Right renal cortex interstitium (tissue), 3 donors: ENCODE measurements at regions not wholly inside any gene's neighbourhood (a gene's known extent, or its start where the extent isn't known, plus 50 kb on each side); places are given as distances from the start of the nearest gene placed in this dataset.
"Not testable (repeated sequence)": the region's sequence is repeated elsewhere in the genome, so short reads cannot be mapped to it uniquely, and the experiment has no call there.

Source experiments
- DNase-seq, 3 donors: peaks; one replicate each; pipeline ENCODE4 v3.0.0-alpha.2; 2013; ENCODE audit warnings: low read depth in 3 of 3, low spot score in 2 of 3

DNA sequence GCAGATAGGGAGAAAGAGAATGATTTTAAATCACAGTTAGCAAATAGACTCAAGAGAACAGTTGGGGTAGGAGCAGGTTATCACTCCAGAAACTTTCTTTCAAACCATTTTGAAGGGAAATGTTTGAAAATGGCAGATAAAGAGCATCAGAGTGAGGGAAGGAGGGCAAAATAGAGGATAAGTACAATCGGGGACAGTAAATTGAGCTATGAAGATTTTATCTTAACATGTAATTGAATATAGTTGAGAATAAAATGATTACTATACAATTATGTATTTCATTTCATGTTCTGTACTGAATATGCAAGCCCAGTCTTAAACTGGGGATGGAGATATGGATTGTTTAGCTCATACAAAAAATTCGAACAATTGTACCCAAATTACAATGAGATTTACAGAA lies 54.0 kb downstream of the MAP10 start:
- no peak for DNase-seq

DNA sequence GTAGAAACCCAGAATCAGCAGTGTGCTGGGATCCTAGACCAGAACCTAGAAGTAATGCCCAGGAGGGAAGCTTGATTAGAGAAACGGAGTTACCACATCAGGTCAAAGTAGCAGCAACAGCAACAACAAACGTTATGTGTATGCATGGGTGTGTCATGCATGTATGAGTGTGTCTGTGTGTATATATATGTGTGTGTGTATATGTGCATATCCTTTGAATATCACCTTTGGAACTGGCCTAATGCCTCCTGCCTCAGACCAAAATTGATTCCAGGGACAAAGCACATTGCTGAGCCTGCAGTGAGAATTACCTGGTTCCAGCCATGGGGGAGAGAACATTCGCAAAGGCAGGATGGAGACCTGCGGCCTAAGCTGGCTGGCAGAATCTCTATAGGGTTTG lies 55.9 kb downstream of the MAP10 start:
- no peak for DNase-seq

DNA sequence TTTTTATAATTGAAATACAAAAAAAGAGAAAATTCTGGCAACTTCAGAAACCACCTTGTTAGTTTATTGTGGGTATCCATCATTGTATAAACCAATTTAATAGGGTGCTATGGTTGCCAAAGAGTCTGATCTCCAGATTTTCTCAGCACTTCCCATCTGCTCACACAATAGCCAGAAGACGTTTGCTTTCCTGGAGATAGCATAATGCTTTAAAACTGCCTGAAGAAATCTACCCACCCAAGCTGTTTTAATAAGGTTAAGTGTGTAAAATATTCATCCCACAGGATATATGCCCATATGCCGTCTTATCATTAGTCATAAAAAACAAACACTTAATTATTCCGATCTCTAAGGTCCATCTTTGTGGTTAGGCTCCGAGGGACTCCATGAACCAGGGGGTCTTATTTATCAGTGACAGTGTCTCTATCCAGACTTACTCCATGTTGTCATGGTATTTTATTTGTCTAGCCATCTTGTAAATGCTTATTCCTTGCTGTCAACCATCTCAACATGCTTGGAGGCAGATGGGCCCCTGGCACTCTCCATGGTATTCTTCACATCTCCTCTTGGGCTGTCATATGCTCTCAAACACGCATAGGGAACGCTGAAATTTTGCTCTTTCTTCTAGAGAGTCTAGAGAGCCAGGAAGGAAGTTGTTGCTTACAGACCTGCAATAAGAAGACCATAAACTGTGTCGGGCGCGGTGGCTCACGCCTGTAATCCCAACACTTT lies 58.5 kb downstream of the MAP10 start:
- no peak for DNase-seq

DNA sequence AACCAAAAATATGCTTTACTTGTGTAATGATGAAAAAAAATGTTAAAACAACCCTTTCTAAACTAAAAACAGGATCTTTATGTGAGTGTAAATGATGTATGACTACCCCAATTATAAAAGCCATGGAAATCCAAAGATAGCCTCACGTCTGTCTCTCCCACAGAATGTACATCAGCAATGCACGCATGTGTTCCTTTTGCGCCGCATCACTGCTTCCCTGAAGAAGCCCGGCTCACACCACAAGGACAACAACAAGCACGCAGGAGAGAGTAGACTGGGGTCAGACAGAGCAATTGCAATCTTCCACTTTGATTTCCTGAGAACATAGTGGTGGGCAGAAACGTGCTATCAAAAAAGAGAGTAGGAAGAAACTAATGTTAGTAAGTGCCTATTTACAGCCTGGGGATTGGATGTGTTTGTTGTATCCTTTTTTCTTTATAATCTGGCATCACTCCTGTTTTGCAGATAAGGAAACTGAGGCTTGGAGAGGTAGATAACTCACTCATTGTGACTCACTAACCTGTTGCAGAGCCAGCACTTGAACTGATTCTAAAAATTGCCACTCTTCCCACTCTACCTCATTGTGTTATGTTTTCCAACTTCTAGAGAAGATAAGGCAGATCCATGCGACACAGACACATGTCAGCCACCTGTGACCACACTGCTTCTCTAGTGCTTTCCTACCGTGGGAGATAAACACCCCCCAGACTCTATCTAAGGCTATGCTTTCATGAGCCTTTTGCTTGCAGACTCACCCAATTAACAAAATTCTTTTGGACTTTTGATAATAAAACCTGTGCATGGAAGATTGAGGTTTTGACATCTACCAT lies 60.1 kb downstream of the MAP10 start:
- no peak for DNase-seq

DNA sequence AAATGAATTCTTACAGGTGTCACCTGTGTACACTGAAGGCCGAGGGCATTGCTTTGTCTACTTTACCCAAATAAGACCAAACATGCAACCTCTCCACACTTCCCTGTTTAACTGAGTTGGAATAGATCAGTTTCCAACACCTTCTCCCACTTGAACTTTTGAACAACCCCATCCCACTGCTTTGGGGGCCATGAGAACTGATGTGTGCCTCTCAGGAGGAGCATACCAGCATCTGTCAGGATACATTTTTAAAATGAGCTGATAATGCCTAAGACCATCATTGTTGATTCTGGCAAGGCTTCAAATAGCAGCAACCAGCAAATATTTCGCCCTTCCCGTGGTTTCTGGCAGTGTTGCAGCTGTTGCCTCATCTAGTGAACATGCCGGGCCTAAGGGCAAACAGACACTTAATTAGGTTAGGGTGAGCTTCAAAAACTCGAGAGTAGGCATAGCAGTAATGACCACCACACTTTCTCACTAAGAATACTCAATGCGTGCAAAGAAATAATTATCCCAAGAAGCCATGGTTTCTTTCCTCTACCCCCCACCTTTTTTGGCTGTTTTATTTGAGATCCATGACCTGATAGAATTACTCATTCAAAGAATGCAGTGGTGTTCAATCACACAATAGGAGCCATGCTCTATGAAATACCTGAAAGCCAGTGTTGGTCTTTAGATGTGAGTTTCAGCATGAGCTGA lies 63.7 kb downstream of the MAP10 start:
- no peak for DNase-seq

DNA sequence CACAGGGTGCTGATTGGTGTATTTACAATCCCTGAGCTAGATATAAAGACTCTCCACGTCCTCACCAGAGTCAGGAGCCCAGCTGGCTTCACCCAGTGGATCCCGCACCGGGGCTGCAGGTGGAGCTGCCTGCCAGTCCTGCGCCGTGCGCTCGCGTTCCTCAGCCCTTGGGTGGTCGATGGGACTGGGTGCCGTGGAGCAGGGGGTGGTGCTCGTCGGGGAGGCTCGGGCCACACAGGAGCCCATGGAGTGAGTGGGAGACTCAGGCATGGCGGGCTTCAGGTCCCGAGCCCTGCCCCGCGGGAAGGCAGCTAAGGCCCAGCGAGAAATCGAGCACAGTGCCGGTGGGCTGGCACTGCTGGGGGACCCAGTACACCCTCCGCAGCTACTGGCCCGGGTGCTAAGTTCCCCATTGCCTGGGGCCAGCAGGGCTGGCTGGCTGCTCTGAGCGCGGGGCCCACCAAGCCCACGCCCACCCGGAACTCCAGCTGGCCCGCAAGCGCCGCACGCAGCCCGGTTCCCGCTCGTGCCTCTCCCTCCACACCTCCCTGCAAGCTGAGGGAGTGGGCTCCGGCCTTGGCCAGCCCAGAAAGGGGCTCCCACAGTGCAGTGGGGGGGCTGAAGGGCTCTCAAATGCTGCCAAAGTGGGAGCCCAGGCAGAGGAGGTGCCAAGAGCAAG lies 66.2 kb downstream of the MAP10 start:
- not testable (repeated sequence) for DNase-seq

DNA sequence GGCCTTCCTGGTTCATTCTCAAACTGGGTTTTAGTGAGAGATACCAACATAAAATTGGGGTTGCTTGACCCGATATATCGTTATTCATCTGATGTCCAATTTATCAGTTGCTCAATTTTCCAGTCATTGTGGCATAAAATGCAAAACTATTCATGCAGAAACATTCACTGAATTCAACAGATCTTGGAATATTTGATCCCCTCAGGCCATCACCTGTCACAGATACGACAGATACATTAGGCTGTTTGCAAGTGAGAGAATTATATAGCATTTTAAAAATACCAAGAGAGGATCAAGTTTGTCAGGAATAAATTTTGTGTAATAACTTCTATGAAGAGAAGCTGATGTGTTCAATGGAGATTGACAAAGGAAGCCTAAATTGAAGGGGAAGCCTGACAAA lies 67.1 kb downstream of the MAP10 start:
- DNase-seq, result no peak

DNA sequence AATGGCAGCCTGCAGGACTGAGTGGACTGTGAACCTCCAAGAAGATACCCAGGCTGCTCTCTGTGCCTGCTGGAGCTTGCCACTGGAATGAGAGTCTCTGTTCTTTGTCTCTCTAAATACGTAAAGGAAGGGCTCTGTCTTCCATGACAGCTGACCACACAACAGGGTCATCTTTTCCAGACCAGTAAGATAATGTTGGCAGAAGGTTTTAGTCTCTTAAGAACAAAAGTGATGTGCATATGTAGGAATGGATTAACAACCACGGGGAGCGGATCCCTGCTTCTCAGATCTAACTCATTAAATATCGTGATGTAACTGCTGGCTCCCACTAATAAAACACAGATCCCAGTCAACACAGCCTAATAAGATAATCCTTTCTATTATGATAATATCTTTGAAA lies 67.5 kb downstream of the MAP10 start:
- DNase-seq, result no peak

DNA sequence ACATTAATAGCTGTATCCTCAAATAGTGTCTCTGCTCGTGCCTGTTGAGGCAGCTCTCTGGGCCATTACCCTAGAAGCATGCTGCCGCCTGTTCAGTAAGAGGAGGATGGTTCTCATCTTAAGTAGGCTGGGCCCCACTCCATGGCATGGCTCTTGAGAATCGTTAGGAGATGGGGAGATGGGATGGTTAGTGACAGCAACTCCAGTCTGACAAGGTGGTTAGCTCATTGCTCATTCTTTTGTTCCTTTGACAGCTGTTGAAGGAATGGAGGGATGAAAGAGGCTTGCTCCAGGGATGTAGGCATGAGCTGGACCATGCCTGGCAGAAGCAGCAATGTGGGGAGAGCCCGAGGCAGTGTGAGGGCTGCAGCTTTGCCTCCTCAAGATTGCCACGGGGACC lies 68.2 kb downstream of the MAP10 start:
- no peak for DNase-seq

DNA sequence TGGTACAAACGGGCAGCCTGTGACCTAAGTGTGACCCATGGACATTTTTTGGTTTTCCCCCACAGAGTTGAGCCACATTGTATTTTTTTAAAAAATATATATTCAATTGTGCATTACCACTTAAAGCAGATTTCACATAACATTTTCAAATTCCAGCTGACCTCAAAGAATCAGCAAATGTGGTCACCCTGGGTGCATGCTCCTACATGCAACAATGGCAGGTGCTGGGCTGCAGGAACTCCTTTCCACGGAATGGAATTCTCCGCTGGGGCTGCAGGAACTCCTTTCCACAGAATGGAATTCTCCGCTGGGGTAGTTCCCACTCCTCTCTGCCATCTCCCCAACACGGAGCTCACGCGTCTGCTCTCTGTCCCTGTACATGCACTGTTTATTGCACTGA lies 68.7 kb downstream of the MAP10 start:
- no peak for DNase-seq

DNA sequence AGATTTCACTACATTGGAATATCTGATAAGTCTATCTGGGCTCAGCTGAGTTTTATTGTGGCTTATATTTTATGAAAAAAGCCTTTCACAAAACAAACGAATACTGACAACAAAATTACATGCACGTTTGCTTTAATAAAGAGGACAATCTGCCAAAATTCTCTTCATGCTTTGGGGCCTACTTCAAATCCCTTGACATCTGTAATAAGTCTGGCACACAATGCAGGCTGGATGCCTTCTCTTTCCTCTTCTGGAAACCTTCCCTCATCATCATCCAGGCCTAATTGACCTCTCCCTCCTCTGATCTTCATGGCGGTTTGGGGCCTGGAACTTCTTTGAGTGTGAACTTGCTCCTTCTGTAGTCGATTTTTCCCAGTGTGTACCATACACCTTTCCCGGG lies 70.3 kb downstream of the MAP10 start:
- DNase-seq, result no peak

DNA sequence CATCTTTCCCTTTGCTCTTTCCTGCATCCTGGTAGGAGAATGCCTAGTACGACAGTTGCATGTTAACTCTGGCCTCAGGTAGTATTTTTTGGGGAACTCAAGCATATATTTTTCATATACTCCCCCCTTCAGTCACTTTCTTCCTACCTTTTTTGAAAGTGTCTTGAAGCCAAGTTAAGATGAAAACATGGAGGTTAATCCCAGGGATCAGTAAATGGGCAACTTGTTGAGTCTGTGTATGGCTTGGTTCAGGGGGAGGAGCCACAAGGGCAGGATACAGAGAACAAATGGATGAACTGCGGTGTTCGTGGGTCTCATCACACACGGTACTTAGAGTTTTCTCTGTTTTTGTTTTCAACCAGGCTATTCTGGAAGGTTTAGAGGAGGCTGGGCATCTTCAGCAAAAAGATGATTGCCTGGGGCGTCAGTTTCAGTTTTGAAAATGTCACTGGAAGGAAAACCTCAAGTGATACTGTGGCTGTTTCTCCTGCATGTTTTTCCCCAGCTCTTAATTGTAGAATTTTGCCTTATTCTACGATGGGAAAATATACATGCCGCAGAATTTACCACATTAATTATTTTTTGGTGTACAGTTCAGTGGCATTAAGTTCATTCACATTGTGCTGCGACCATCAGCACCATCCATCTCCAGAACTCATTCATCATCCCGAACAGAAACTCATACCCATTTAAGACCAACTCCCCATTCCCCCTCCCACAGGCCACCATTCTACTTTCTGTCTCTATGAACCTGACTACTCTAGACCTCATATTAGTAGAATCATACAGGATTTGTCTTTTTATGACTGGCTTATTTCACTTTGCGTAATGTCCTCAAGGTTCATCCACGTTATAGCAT lies 71.5 kb downstream of the MAP10 start:
- DNase-seq, result no peak

DNA sequence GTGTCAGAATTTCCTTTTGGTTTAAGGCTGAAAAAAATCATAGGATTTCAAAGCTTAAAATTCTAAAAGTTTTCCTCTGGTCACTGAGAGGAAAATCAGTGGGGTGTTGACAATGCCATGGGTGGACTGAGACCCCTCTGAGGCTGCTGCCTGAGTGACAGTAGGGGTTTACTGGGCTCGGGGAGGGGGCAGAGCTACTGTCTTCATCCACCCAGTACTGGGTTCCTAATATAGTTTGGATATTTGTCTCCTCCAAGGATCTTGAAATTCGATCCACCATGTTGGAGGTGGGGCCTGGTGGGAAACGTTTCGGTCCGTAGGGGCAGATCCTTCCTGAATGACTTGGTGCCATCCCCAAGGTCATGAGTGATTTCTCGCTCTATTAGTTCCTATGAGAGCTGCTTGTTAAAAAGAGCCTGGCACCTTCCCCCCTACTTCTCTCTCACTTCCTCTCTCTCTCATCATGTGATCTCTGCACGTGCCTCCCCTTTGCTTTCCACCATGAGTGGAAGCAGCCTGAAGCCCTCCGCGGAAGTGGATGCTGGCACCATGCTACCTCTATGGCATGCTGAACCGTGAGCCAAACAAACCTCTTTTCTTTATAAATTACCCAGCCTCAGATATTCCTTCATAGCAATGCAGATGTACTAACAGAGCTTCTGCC lies 72.3 kb downstream of the MAP10 start:
- no peak for DNase-seq

DNA sequence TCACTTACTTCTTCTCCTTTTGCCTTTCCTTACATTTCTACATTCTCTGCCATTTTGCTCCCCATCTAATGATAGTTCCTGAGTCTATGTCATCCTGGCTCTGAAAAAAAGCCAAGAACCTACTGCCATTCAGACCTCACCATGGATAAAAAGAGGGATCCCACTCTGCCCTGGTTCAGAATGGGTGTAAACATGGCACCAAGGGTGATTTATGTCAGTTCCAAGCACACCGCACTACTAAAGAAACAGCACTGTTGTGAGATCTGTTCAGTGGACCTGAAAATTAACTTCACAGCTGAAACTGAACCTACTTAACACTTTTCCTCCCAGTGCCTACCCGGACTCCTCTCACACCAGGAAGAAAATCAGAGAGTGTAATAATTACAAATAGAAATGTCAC lies 72.3 kb upstream of the NTPCR start:
- peak in 2 of 3 donors; percentile 23 to 61 for DNase-seq

DNA sequence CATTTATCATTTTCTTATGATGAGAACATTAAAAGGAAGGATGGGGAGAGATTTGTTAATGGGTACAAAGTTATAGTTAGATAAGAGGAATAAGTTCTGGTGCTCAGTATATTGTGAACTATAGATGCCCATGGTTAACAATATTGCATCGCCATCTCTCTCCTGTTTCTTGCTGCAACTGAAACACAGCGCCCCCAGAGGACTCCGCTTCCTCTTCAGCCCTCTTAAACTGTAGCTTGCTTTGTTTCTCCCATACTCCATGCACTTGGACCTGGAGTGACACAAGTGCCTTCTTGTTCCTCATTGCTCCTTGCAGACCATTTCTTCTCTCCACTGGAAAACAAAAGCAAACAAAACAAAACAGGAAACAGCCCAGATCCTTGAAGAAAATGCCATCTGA lies 70.1 kb upstream of the NTPCR start:
- DNase-seq, result no peak

DNA sequence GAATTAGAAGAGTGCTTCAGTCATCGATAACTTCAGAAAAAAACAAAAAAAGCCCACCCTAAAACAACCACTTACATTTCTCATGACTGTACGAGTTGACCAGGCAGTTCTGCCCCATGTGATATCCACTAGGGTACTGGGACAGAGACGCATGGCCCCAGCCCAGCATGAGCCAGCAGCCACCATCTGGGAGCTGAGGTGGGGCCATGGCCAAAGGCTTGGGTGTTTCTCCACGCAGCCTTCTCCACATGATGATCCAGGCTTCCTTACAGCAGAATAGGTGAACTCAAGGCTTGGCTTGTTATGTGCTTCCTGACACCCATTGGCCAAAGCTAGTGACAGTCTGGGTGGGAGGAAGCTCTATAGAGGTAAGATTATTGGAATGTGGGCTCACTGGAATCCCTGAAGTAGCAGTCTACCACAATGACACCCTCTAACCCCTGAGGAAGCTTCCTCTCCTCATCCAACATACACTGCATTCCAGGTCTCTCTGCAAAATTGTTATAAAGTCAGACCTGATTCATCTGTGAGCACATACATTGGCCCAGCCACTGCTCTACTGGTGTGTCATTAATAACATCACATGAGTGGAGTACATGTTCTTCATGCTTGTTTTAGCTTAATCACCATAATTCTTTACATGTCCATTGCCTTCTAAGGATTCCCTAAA lies 66.3 kb upstream of the NTPCR start:
- no peak for DNase-seq

DNA sequence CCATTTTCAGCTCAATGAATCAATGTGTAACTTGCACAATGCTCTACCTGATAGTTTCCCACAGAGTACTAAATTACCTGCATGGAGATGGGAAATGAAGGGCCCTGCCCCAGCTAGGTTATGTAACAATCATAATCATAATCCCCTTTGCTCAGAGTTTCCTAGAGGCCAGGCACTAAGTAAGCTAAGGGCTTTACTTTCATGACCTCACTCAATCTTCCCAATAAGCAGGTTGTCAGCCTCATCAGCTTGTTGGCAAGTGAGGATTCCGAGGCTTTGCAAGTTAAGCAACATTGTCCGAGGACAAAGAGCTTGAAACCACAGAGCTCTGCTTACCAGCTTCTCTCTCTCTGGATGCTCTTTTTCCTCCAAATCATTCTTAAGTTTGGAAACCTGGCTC lies 64.1 kb upstream of the NTPCR start:
- no peak for DNase-seq

DNA sequence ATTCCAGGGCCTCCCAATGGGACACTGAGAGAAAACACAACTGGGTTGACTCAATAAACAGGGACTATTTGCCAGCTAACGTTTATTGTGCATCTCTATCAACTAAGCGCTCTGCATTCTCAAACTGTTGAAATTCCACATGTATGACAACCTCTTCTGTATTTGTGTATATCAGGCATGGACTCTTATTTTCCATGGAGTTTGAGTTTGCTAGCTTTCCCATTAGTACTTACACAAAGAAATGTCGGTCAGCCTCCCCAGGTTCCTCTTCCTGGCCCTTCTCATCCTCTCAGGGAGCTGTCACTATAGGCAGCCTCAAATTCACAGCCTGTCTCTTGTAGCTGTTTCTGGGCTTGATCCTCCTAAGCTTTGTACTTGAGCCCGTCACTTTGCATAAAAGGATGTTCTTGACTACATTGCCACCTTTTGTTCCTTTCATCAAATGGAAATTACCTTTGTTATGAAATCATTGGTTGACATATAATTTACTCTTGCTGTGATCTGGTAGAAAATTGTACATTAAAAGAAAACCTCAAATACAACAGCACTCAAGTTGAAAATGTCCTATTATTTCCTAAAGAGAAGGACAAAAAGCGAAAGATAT lies 60.0 kb upstream of the NTPCR start:
- DNase-seq, result no peak

DNA sequence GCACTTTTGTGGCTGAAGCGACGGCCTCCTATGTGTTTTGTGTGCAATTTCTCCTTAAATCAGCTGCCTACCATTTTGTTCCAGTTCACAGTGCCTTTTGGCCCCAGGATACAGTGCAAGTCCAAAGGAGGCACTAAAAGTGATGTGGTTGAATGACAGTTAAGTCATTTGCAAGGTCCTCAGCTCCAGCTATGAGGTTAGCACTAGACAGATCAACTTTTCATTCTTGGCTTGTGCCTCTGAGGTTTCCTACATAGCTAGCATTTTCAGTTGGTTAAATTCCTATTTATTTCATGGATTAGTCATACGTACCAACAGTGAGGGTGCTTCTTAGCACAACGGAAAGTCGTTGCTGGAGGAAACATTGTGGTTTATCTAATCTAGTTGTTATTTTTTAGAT lies 59.3 kb upstream of the NTPCR start:
- DNase-seq, result no peak
